DND-41 (cell line): ENCODE measurements at regions not wholly inside any gene's neighbourhood (a gene's known extent, or its start where the extent isn't known, plus 50 kb on each side); places are given as distances from the start of the nearest gene placed in this dataset.

Experiments
- ATAC-seq: fragments of 200-7000 bp; cut with Tn5 transposase; 3 replicates; pipeline ENCODE4 v1.9.1; 2021; ENCODE audit warnings: low read depth; ENCODE audit not compliant: insufficient read depth
- DNase-seq: peaks from one replicate; pipeline ENCODE4 v3.0.0-alpha.2; 2020
- H2AFZ ChIP-seq: 2 replicates; pipeline ENCODE4 v1.6.0; 2012; ENCODE audit warnings: low read depth, low read length
- H3K27ac ChIP-seq: 2 replicates; pipeline ENCODE4 v1.5.1; 2012; ENCODE audit warnings: low read length, inconsistent platforms
- H3K27me3 ChIP-seq: fragments of 200-600 bp; sonication (generic); 2 replicates; pipeline ENCODE4 v1.6.0; 2012; ENCODE audit warnings: low read length, mild to moderate bottlenecking, inconsistent platforms; ENCODE audit not compliant: insufficient read depth, poor library complexity
- H3K36me3 ChIP-seq: 2 replicates; pipeline ENCODE4 v1.5.1; 2012; ENCODE audit warnings: low read length, inconsistent platforms; ENCODE audit not compliant: insufficient read depth
- H3K4me1 ChIP-seq: 2 replicates; pipeline ENCODE4 v1.5.1; 2012; ENCODE audit warnings: mild to moderate bottlenecking, low read length; ENCODE audit not compliant: insufficient read depth
- H3K4me2 ChIP-seq: 2 replicates; pipeline ENCODE4 v1.6.0; 2012; ENCODE audit warnings: mild to moderate bottlenecking, moderate library complexity, low read length, inconsistent platforms; ENCODE audit not compliant: insufficient read depth
- H3K4me3 ChIP-seq, 2 experiments: fragments of 200-600 bp in 1 of 2; shearing (Covaris generic) in 1 of 2; 2 replicates each; pipeline ENCODE4 v1.5.1; 2012 to 2016; ENCODE audit warnings: inconsistent platforms in 2 of 2, low read length in 2 of 2, mild to moderate bottlenecking in 2 of 2, low read depth in 1 of 2, moderate library complexity in 1 of 2
- H3K79me2 ChIP-seq: 2 replicates; pipeline ENCODE4 v1.6.0; 2012; ENCODE audit warnings: low read length, inconsistent platforms; ENCODE audit not compliant: insufficient read depth
- H3K9ac ChIP-seq: 2 replicates; pipeline ENCODE4 v1.6.0; 2012; ENCODE audit warnings: low read depth, mild to moderate bottlenecking, inconsistent platforms, low read length, moderate library complexity
- H3K9me3 ChIP-seq: 2 replicates; pipeline ENCODE4 v1.5.1; 2012; ENCODE audit warnings: low read length, moderate library complexity, mild to moderate bottlenecking, inconsistent platforms; ENCODE audit not compliant: insufficient read depth, severe bottlenecking
- H4K20me1 ChIP-seq: 2 replicates; pipeline ENCODE4 v1.6.0; 2012; ENCODE audit warnings: low read length; ENCODE audit not compliant: insufficient read depth
- EZH2 ChIP-seq: IDR thresholded peaks from 3 replicates; pipeline ENCODE4 v1.6.1; 2012; ENCODE audit warnings: borderline replicate concordance, low read depth, mild to moderate bottlenecking, moderate library complexity, low read length, inconsistent platforms; ENCODE audit not compliant: severe bottlenecking
- TF ChIP-seq, protein P1 (sequence below): IDR thresholded peaks from 2 replicates; pipeline ENCODE4 v1.5.1; 2012; ENCODE audit warnings: borderline replicate concordance, low read length, moderate library complexity, mild to moderate bottlenecking; ENCODE audit not compliant: poor library complexity, severe bottlenecking; ENCODE audit errors: extremely low read depth

DNA sequence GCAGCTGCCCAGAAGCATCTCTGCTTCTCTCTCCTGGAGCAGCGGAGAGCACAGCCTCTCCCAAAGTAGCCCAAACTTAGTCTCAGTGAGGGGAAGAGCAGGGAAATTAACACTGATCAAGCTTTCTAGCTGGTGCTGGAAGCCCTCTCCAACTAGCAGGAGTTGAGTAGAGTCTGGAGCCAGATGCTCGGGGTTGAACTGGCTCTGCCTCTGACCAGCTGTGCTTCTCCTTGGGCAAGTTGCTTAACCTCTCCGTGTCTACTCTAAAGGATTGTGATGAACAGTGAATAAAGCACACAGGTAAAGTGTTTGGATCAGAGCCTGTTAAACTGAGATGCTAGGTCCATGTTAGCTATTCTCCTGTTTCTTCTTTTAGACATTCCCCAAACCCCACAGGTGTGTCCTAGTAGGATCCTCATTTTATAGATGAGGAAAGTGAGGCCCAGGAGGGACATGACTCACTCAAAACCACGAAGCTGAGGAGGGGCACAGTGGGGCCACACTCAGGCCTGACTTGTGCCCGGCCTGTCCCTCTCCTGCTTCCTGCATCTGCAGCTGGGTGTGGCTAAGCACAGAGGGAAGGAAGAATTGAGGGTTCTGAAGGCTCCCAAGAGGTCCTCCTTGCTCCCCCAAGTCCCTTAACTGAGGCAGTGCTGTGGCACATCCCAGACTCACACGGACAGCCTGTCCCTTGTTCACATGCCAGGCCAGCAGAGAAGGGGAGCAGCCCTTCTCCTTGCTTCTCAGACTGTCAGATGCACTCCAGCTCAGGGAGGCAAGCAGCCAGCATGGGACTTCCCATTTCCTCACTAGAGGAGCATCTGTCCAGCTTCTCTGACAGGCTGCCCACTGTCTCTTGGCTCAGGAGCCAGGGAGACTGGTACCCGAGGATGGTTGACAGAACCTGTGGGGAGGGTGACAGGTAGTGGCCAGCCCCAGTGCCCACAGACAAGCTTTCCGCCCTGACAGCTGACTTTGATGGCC is 152.0 kb upstream of the IGSF21 start:
- peaks cover 4% of the 10 kb centered on the region for H3K27me3 ChIP-seq
- no peak for DNase-seq
- no peak for ATAC-seq
- H3K36me3 ChIP-seq, result no peaks in the 10 kb centered on the region
- H3K4me3 ChIP-seq, result no peak overlapping the region
- no peaks in the 10 kb centered on the region for H3K79me2 ChIP-seq
- no peaks in the 10 kb centered on the region for H4K20me1 ChIP-seq
- H3K4me2 ChIP-seq, result no peak overlapping the region
- no peak overlapping the region for H3K27ac ChIP-seq
- TF ChIP-seq, protein P1, sequence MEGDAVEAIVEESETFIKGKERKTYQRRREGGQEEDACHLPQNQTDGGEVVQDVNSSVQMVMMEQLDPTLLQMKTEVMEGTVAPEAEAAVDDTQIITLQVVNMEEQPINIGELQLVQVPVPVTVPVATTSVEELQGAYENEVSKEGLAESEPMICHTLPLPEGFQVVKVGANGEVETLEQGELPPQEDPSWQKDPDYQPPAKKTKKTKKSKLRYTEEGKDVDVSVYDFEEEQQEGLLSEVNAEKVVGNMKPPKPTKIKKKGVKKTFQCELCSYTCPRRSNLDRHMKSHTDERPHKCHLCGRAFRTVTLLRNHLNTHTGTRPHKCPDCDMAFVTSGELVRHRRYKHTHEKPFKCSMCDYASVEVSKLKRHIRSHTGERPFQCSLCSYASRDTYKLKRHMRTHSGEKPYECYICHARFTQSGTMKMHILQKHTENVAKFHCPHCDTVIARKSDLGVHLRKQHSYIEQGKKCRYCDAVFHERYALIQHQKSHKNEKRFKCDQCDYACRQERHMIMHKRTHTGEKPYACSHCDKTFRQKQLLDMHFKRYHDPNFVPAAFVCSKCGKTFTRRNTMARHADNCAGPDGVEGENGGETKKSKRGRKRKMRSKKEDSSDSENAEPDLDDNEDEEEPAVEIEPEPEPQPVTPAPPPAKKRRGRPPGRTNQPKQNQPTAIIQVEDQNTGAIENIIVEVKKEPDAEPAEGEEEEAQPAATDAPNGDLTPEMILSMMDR, result no peak
- TF ChIP-seq EZH2, result no peak
- no peaks in the 10 kb centered on the region for H3K4me1 ChIP-seq
- no peak overlapping the region for H2AFZ ChIP-seq
- no peak overlapping the region for H3K9ac ChIP-seq
- no peaks in the 10 kb centered on the region for H3K9me3 ChIP-seq

DNA sequence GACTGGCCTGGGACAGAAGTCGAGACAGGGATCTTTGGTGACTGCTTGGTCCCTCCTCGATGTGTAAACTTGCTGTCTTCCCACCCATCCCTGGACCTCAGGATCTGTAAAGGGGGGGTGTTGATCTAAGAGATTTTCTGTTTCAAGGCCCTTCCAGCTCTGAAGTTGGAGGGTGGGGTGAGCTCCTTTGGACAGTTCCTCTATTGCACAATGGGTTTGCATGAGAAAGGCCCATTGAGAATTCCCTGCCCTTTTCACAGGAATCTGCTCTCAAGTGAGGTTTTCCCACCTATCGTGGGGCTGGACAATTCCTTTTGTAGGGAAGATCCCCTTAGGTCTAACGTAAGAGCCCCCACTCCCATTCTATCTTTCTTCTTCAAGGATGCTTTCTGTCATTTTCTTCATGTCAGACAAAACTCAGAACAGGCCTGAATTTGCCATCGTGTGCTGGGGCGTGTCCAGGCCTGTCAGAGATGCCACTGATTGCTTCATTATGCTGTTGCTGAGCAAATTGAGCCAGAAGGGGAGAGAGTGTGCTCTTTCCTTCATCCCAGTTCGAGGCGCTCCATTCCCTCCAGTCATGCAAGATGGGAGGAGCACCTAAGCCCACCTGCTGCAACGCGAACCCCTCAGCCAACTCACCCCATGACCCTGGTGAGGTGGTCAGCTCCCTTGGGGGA is 149.9 kb upstream of the IGSF21 start:
- ATAC-seq, result no peak
- Histone ChIP-seq H3K4me2 (no peak overlapping the region), H3K4me1 (no peaks in the 10 kb centered on the region), H3K4me3 (no peak overlapping the region), H3K36me3 (no peaks in the 10 kb centered on the region), H3K27ac (no peak overlapping the region), H4K20me1 (no peaks in the 10 kb centered on the region), H3K27me3 (no peaks in the 10 kb centered on the region), H3K9me3 (no peaks in the 10 kb centered on the region), H3K9ac (no peak overlapping the region), H2AFZ (no peak overlapping the region), H3K79me2 (no peaks in the 10 kb centered on the region)
- no peak for DNase-seq
- TF ChIP-seq EZH2, result no peak
- TF ChIP-seq, protein P1, result no peak

DNA sequence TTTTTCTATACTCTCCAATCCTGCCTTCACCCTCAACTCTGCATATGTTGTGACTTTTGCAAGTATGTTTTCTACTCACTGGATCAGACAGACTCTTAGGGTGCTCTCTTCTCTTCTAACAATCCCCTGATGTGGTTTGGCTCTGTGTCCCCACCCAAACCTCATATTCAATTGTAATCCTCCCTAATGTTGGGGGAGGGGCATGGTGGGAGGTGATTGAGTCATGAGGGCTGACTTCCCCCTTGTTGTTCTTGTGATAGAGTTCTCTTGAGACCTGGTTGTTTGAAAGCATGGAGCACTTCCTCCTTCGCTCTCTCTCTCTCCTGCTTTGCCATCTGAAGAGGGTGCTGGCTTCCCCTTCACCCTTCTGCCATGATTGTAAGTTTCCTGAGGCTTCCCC is 148.9 kb upstream of the IGSF21 start:
- DNase-seq, result no peak
- Histone ChIP-seq H3K9ac (no peak overlapping the region), H4K20me1 (no peaks in the 10 kb centered on the region; the same call in 1 of the 2 replicates), H3K79me2 (no peaks in the 10 kb centered on the region), H3K4me3 (no peak overlapping the region), H3K4me2 (no peak overlapping the region), H2AFZ (no peak overlapping the region), H3K27ac (no peak overlapping the region), H3K4me1 (no peaks in the 10 kb centered on the region), H3K9me3 (no peaks in the 10 kb centered on the region), H3K27me3 (no peaks in the 10 kb centered on the region), H3K36me3 (no peaks in the 10 kb centered on the region)
- ATAC-seq, result no peak
- TF ChIP-seq, protein P1, result no peak
- no peak for TF ChIP-seq EZH2
